GM12878 (cell line): ENCODE measurements at regions not wholly inside any gene's neighbourhood (a gene's known extent, or its start where the extent isn't known, plus 50 kb on each side); places are given as distances from the start of the nearest gene placed in this dataset.

Experiments used
- ATAC-seq: fragments of 200-7000 bp; cut with Tn5 transposase; 3 replicates; pipeline ENCODE4 v1.9.1; 2020; ENCODE audit warnings: mild to moderate bottlenecking, moderate library complexity
- BruUV-seq: library from RNA; stranded (reverse); fragments of 400-500 nt; replicated peaks from 2 replicates; lab custom pipeline; 2021; lab: Mats Ljungman, UMichigan
- CTCF ChIA-PET: fragments of 300-600 bp; sonication (Branson Sonifier 250); formaldehyde crosslinking; extraction: SDS; loops from one replicate; lab custom pipeline; 2021; ENCODE audit warnings: inconsistent platforms; lab: Yijun Ruan, JAX
- POLR2A ChIA-PET: fragments of 350-600 bp; formaldehyde crosslinking; extraction: SDS; loops from one replicate; lab custom pipeline; 2021; ENCODE audit warnings: inconsistent platforms; lab: Charles Lee
- RAD21 ChIA-PET: fragments of 300-600 bp; sonication (Branson Sonifier 250); formaldehyde crosslinking; loops from one replicate; lab custom pipeline; 2023; ENCODE audit warnings: antibody characterized with exemption; ENCODE audit not compliant: unreplicated experiment; lab: Charles Lee
- SMC1A ChIA-PET: fragments of 300-600 bp; sonication (Branson Sonifier 250); formaldehyde crosslinking; loops from one replicate; lab custom pipeline; 2023; ENCODE audit not compliant: unreplicated experiment, uncharacterized antibody; lab: Charles Lee
- DNase-seq: peaks from one replicate; pipeline ENCODE4 v3.0.0-alpha.2; 2011; ENCODE audit warnings: low read depth, low spot score
- FAIRE-seq: peaks from 3 replicates; lab custom pipeline; 2011; peaks lifted over from hg19 to GRCh38; lab: Jason Lieb, UNC
- H2AFZ ChIP-seq: 2 replicates; pipeline ENCODE4 v1.6.0; 2011; ENCODE audit warnings: low read depth, low read length, control low read depth; ENCODE audit not compliant: control insufficient read depth
- H3K27ac ChIP-seq: 2 replicates; pipeline ENCODE4 v1.5.1; 2011; ENCODE audit warnings: control low read depth; ENCODE audit not compliant: control insufficient read depth, insufficient read depth
- H3K27me3 ChIP-seq, 2 experiments: replicated peaks in 1 of 2; 2 replicates each; pipeline versions ENCODE4 v1.6.0 to v1.6.1; 2011; ENCODE audit warnings: low read length in 1 of 2; ENCODE audit not compliant: control insufficient read depth in 2 of 2, insufficient read depth in 2 of 2
- H3K36me3 ChIP-seq, 2 experiments: 2 replicates each; pipeline ENCODE4 v1.5.1; 2011; ENCODE audit warnings: low read length in 1 of 2; ENCODE audit not compliant: control insufficient read depth in 2 of 2, insufficient read depth in 2 of 2
- H3K4me1 ChIP-seq: 2 replicates; pipeline ENCODE4 v1.6.1; 2011; ENCODE audit warnings: mild to moderate bottlenecking, low read length, moderate library complexity, mixed read lengths; ENCODE audit not compliant: control insufficient read depth, insufficient read depth
- H3K4me2 ChIP-seq: 2 replicates; pipeline ENCODE4 v1.6.0; 2011; ENCODE audit warnings: control low read depth; ENCODE audit not compliant: control insufficient read depth, insufficient read depth
- H3K4me3 ChIP-seq: fragments of 200-600 bp; sonication (generic); 2 replicates; pipeline ENCODE4 v1.5.1; 2016
- H3K79me2 ChIP-seq: 2 replicates; pipeline ENCODE4 v1.6.0; 2011; ENCODE audit warnings: low read length; ENCODE audit not compliant: control insufficient read depth, insufficient read depth
- H3K9ac ChIP-seq: 2 replicates; pipeline ENCODE4 v1.8.0; 2011; ENCODE audit warnings: low read length, control low read depth, mixed read lengths; ENCODE audit not compliant: control insufficient read depth, insufficient read depth
- H3K9me3 ChIP-seq: replicated peaks from 3 replicates; pipeline ENCODE4 v1.5.1; 2011; ENCODE audit warnings: mild to moderate bottlenecking, low read length; ENCODE audit not compliant: control insufficient read depth, insufficient read depth
- H4K20me1 ChIP-seq: 2 replicates; pipeline ENCODE4 v1.6.0; 2011; ENCODE audit not compliant: control insufficient read depth, insufficient read depth
- CEBPZ ChIP-seq: fragments of 150-350 bp; IDR thresholded peaks from 2 replicates; pipeline ENCODE4 v1.6.1; 2016; ENCODE audit warnings: low read depth, low read length
- NFIC ChIP-seq: IDR thresholded peaks from 2 replicates; pipeline ENCODE4 v1.6.1; 2012; ENCODE audit warnings: low read depth, mild to moderate bottlenecking, inconsistent platforms, low read length, moderate library complexity
- RCOR1 ChIP-seq: conservative IDR thresholded peaks from 2 replicates; pipeline ENCODE4 v1.6.1; 2012; ENCODE audit warnings: low read depth, low read length, improper control_type of control experiment
- REST ChIP-seq: IDR thresholded peaks from 2 replicates; pipeline ENCODE4 v1.6.1; 2012; ENCODE audit warnings: mild to moderate bottlenecking, low read depth, low read length
- SKIL ChIP-seq: fragments of 450-650 bp; IDR thresholded peaks from 2 replicates; pipeline ENCODE4 v1.6.1; 2017; ENCODE audit warnings: mild to moderate bottlenecking, low read depth, inconsistent platforms; ENCODE audit not compliant: poor library complexity, severe bottlenecking
- SUPT20H ChIP-seq: IDR thresholded peaks from 2 replicates; pipeline ENCODE4 v1.6.1; 2011; ENCODE audit warnings: low read depth, mild to moderate bottlenecking, low read length, moderate library complexity, borderline replicate concordance; ENCODE audit not compliant: control insufficient read depth
- USF2 ChIP-seq: IDR thresholded peaks from 2 replicates; pipeline ENCODE4 v1.6.1; 2011; ENCODE audit warnings: low read depth, low read length, improper control_type of control experiment, borderline replicate concordance
- WRNIP1 ChIP-seq: IDR thresholded peaks from 2 replicates; pipeline ENCODE4 v1.6.1; 2011; ENCODE audit warnings: low read depth, low read length, improper control_type of control experiment, borderline replicate concordance
- ZBTB4 ChIP-seq: fragments of 450-650 bp; formaldehyde crosslinking; IDR thresholded peaks from 2 replicates; pipeline ENCODE4 v1.4.0; 2022; ENCODE audit warnings: mild to moderate bottlenecking, moderate library complexity
- ZNF207 ChIP-seq: fragments of 450-650 bp; IDR thresholded peaks from 2 replicates; pipeline ENCODE4 v1.6.1; 2014; ENCODE audit warnings: antibody characterized with exemption, mild to moderate bottlenecking, borderline replicate concordance
- WGBS: methylation state at CpG from one replicate; pipeline ENCODE4 v1.1.6; 2016; ENCODE audit warnings: low lambda C conversion rate; ENCODE audit not compliant: insufficient replicate concordance, insufficient coverage; ENCODE audit errors: missing lambda C conversion rate; 5-methylcytosine and 5-hydroxymethylcytosine counted together
- in situ Hi-C: fragments of 300-500 bp; cut with MboI; formaldehyde crosslinking; loops from 9 replicates; pipeline ENCODE4 v1.14.3; 2018; ENCODE audit warnings: mixed read lengths
- intact Hi-C: fragments of 100-400 bp; cut with micrococcal nuclease; formaldehyde crosslinking; loops from one replicate; pipeline ENCODE4 v1.14.2; 2022; ENCODE audit not compliant: unreplicated experiment

GRCh38 chr11:25593221-25593620 lies 738.7 kb upstream of the ANO3 start:
- H3K4me3 ChIP-seq = no peak overlapping the region
- POLR2A ChIA-PET = no interaction called here
- H3K27me3 ChIP-seq = no peaks in the 10 kb centered on the region
- H3K79me2 ChIP-seq = no peaks in the 10 kb centered on the region
- H3K36me3 ChIP-seq = no peaks in the 10 kb centered on the region
- no peak overlapping the region for H3K9ac ChIP-seq
- CTCF ChIA-PET = no interaction called here
- 50% methylated on average over 5 of the region's 5 CpGs for WGBS
- DNase-seq = no peak
- in situ Hi-C loops (no loop called here), intact Hi-C loops (no loop called here)
- no peak overlapping the region for H2AFZ ChIP-seq
- H3K4me2 ChIP-seq = no peak overlapping the region
- no peaks in the 10 kb centered on the region for H4K20me1 ChIP-seq
- no peak for ATAC-seq
- RAD21 ChIA-PET = no interaction called here
- no peaks in the 10 kb centered on the region for H3K9me3 ChIP-seq
- SMC1A ChIA-PET = no interaction called here
- H3K4me1 ChIP-seq = no peaks in the 10 kb centered on the region
- H3K27ac ChIP-seq = no peak overlapping the region
- no peak for FAIRE-seq
- BruUV-seq = no TSS peak
- TF ChIP-seq ZBTB4 (no peak), SUPT20H (no peak), REST (no peak), ZNF207 (no peak), RCOR1 (no peak), USF2 (no peak), CEBPZ (no peak), SKIL (no peak), NFIC (no peak), WRNIP1 (no peak)
